ENCODE measurements at regions not wholly inside any gene's neighbourhood (a gene's known extent, or its start where the extent isn't known, plus 50 kb on each side); places are given as distances from the start of the nearest gene placed in this dataset.
A peak's percentile ranks its signal among the peaks of the same experiment; 100 is the strongest.
"Not testable (repeated sequence)": the region's sequence is repeated elsewhere in the genome, so short reads cannot be mapped to it uniquely, and the experiment has no call there.

DNA sequence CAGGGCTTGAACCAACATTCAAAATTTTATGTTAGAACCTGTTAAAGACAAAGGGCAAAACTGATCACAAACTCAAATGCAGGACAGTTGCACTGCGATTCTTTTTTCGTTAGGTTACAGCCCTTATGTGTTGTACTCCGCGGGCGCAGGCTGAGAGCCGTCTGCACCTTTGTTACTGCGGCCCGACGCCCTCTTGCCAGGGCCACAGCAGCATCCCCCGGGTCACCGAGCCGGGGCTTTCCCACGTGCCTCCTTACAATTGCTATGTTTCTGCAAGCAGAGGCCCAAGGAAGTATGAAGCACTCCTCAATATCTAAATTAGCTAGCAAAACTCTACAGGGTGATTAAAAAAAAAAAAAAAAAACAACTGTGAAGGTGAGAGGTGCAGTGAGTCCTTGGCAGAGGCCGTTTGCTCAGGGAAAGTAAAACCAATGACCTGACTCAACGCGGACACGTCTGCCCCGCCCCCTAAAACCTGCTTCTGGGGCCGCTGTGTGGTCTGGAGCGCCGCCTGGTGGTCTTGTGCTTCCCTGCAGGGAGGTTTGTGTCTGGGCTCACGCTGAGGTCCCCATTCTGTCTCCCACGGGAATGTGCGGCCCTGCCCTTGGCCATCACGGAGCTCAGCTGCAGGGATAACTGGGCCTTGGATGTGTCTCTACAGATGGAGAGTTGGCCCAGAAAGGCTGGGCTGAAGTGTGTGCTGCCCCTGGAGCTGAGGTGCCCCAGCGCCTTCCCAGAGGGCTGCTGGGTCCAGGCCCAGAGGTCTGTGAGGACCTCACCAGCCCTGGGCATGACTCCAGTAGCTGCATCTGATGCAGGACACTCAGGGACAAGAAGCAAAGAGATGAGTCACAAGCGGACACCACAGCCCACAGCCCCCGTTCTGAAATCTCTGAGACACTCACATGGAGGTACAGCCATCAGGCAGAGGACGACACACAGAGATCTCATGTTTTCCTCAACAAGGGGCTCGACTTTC, 418.5 kb downstream of the TMEM121 start:
- DNase-seq, result peak; percentile 93

DNA sequence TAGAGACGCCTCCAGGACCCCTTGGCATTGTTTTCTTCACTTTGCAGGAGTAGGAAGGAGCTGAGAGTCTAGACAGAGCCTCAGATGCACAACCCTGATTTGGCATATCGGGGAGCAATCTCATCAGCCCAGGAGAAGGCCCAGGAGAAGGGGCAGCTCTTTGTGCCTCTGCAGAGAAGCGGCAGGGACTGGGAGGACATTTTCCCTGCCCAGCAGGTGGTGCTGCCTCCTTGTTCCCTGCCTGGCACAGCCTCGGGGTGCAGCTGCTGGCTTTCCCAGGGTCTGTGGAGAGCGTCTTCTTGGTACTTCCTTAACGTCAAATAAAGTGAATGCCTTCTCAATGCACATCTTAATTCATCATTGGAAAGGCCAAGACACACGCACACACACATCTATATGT, 419.5 kb downstream of the TMEM121 start:
- peak; percentile 44 for DNase-seq

DNA sequence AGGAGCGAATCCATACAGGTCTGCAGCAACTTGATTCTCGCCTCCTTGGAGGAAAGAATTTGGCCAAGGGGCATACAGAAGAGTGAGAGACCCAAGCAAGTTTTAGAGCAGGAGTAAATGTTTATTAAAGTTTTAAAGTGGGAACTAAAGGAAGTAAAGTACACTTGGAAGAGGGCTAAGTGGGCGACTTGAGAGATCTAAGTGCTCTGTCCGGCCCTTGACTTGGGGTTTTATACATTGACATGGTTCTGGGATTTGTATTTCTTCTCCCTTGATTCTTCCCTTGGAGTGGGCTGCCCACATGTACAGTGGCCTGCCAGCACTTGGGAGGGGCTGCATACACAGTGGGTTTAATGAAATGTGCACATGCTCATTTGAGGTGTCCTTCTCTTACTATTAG, 421.2 kb downstream of the TMEM121 start:
- DNase-seq, result no peak

DNA sequence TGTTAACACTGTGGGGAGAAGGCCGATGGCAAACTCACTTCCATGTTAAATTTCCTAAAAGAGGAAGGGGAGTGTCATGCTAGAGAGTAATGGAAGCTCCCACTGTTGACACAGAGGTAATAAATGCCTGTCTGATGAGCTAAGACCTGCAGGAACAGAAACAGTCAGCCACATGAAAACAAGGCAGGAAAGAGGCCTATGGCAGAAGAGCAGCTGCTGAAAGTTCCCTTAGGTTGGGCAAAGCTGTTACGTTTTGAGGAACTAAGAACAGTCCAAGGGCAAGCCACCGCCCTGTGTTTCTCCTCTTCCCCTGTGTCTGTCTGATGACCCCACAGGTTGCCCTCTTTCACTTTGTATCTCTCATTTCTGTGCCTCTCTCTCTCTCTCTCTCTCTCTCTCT, 422.6 kb downstream of the TMEM121 start:
- peak; percentile 18 for DNase-seq

DNA sequence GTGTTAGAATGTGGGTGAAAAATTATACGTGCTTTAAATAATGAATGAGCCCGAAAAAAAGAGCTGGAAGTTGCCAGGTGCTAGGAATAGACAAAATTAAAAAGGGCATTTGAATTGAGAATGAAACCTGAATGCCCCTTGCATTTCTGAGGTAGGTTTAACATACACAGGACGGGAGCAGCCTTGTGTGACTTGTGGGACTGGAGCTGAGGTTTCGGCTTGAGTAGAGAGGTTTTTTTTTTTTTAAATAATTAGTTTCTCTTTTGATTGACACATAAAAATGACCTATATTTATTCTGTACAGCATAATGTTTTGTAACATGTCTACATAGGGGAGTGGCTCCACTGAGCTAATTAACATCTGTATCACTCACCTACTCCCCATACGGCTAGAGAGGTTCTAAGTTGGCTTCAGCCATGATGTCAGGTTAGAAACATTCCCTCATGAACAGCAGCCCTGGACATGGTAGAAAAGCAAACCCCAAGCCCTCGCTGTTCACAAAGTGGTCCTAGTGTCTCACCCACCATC, 424.0 kb downstream of the TMEM121 start:
- DNase-seq, result not testable (repeated sequence)

DNA sequence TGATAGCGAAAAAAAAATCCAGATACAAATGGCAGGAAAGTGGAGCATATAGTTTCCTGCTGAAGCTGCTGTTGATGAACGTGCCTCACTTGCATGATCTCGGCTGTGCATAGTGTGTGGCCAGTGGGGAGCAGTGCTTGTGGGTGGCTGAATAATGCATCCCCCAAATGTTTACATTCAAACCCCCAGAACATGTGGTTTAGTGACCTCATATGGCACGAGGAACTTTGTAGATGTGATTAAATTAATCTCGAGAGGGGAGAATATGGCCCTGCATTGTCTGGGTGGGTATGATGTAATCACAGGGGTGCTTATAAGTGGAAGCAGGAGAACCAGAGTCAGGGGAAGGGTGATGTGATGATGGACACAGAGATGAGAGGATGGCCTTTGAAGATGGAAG, 425.0 kb downstream of the TMEM121 start:
- no peak for DNase-seq

DNA sequence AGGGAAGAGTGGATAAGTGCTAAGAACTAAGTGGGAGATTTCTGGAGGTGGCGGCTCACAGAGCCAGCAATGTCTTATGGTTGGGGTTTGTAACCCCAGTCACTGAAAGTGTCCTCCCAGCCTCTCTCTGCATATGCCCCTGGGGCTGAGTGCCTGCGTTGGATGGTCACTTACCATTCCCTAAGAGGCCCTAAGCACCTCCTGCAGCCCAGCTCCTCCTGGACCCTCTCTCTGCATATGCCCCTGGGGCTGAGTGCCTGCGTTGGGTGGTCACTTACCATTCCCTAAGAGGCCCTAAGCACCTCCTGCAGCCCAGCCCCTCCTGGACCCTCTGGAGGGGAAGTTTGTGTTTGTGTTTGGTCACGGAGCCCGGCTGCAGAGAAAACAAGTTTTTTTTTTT, 425.8 kb downstream of the TMEM121 start:
- DNase-seq, result no peak

DNA sequence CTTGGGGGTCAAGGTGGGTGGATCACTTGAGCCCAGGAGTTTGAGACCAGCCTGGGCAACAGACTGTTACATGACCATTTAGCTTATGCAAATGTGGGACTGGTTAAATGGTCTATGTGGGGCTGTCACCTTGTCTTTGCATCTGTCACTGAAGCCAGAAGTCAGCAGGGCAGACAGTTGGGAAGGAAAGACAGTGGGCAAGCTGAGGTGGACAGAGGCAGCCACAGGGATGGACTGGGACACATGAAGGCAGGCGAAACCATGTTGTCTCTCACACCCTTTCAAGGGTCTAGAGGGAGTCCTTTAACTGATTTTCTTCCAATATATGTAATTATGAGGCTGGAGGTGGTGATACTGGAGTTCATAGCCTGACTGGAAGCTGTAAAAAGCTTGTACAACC, 426.4 kb downstream of the TMEM121 start:
- no peak for DNase-seq

DNA sequence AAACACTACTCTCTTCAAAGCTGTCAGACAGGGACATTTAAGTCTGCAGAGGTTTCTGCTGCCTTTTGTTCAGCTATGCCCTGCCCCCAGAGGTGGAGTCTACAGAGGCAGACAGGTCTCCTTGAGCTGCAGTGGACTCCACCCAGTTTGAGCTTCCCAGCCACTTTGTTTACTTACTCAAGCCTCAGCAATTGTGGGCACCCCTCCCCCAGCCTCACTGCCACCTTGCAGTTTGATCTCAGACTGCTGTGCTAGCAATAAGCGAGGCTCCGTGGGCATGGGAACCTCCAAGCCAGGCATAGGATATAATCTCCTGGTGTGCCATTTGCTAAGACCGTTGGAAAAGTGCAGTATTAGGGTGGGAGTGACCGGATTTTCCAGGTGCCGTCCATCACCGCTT, 435.2 kb downstream of the TMEM121 start:
- DNase-seq, result not testable (repeated sequence)

DNA sequence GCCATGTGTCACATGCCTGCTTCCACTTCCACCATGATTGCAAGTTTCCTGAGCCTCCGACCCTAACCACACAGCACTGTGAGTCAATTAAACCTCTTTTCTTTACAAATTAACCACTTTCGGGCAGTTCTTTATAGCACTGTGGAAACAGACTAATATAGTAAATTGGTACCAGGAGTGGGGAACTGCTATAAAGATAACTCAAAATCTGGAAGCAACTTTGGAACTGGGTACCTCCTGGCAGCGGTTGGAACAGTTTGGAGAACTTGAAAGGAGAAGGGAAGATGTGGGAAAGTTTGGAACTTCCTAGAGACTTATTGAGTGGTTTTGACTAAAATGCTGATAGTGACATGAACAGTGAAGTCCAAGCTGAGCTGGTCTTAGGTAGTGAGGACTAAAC, 436.1 kb downstream of the TMEM121 start:
- no peak for DNase-seq

DNA sequence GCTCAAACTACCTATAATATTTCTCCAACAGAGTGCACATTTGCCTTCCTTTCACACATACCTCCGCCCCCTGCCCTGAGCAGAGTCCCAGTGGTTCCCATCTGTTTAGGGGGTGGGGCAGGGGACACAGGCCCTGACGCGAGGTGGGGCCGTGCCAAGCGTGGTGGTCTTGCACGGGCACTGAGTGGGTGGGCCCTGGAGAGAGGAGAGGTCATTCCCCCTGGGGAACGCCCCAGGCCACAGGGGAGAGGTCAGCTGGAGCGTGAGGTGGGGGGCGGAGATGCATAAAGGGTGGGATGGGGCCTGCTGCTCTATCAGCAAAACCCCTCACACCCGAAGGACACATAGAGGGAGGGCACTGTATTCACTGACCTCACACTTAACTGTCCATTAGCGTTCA, 441.9 kb downstream of the TMEM121 start:
- no peak for DNase-seq

DNA sequence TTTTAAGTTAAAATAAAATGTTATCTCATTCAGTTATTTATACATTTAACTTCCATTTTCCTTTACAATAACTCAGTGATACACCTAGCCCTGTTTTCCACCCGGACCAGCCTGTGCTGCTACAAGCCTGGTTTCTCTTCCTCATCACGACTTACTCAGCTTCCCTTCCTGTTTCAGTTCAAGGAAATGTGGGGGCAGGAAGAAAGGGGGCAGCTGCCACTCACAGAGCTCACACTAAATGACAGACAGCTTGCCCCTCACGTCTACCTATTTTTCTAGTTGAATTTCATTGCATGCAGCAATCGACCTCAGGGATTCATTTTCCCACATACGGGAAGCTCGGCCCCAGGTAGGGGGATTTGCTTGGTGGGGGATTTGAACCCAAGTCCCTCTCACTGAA, 442.6 kb downstream of the TMEM121 start:
- not testable (repeated sequence) for DNase-seq

DNA sequence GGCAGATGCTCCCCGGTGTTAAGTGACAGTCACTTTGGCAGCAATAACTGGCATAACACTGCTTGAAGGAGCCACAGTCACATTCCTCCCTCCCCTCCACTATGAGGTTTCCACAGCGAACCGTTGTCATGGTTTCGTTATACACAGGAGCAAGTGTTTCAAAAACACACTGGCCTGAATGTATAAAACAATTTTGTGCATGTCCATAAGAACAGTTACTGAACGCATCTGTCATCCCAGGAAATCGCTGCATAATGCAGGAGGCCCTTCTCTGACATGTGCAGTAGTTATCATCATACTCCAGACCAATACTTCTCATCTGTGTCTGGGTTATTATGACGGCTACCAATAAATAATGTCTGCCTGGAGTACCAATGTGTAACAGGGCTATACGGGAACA, 444.4 kb downstream of the TMEM121 start:
- DNase-seq, result not testable (repeated sequence)

DNA sequence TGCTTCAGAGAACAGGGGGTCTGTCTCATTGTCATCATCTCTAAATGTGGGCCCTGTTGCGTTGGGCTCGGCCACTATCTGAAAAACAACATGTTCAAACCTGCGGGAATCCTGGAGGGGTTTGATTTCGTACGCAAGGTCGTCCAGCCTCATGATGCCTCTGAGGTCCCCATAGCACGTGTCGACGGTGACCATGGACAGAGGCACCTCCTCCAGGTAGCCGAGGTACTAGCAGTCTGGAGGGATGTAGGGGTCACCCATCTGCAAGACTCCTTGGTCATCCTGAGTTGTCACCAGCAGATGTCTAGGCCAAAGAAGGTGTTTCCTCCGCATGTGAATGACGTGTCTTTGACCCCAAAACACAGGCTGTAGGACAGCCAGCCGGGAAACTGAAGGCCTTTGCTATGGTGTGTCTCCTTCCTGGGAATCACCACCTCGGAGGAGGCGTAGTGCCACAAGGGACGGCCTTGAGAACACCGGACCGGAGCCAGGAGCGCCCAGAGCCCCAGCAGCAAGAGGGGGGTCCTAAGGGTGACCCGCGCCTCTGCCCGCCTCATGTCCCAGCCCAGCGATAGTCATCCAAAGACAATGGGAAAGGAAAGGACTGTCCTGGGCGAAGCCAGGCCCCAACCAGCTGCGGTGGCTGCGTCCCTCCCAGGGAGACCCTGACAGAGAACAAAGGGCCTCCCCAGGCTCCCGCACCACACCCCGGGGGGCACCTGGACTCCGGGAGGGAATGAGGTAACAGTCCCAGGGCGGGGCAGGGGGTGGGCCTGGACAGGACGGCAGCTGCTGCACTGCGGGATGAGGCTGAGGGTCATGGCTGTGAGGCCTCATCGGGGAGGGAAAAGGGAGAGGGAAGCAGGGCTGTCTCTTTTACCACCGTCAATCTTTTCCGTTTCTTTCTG, 445.5 kb downstream of the TMEM121 start:
- no peak for DNase-seq

DNA sequence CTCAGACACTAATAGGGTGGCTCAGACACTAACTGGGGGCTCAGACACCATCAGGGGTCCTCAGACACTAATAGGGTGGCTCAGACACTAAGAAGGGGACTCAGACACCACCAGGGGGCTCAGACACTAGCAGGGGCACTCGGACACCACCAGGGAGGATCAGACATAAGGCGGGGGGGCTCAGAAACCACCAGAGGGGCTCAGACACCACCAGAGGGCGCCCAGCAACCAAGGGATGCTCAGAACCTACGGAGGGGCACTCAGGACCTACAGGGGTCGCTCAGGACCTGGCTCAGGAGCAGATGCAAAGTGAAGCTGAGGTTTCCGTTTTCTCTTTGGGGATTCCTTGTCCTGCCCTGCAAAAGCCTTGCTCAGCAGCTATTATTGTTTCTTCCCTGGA, 448.5 kb downstream of the TMEM121 start:
- peak; percentile 83 for DNase-seq

DNA sequence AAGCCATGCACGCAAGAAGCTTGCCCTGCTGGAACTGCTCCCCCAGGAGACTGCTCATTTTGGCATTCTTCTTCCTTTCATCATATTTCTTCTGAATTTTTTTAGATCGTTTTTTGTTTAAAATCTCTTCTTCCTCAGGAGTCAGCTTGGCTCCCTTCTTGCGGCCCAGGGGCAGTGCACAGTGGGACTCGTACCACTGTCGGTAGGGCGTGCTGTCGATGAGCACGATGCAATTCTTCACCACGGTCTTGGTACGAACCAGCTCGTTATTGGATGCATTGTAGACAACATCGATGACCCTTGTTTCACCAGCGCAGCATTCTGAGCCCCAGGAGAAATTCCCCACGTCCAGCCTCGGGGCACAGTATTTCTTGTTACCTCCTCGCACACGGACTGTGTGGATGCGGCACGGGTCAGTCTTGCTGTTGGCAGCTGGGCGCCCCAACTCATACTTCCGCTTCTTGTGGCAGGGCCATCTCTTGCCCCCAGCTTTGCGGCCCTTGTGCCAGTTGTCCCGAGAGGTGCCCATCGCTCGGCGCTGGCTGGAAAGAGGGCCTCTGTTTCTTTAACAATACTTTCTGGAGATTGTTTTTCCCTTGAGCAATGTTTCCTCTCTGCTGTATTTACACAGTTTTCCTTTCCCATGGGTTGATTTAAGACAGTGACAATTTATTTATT, 452.4 kb downstream of the TMEM121 start:
- DNase-seq, result no peak

DNA sequence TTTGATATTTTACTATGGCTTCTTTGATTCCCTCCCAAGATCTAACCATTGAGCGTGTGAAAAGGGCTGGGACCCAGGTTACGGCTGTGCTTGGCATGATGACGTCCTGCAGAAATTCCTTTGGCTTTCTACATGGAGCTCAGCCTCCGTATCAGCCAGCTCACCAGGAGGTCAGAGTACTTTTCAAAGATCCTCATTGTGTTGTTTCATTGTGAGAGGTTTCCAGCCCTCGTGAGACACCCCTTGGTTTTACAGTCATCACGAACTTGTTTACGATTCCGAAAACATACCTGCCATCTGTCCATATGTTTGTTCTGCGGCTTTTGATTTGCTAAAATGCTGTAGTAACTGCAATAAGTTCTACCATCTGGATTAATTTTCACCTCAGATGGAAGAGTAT, 453.1 kb downstream of the TMEM121 start:
- no peak for DNase-seq

DNA sequence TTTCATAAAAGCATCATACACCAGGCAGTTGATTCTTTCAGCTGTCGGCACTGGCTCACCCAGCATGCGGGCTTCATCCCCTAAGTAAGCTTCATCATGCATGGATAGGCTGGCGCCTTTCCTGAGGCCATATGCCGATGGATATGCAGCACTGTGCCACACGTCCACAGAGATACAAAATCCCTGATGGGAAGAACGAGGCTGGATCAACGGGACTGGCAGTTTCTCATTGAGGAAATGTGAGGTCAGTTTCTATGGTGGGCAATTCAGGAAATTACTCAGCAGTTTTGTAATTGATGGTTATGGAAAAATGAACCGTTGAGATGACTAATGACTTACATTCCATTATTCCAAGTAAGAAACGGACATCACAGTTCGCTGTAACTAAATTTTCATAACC, 453.8 kb downstream of the TMEM121 start:
- DNase-seq, result no peak

DNA sequence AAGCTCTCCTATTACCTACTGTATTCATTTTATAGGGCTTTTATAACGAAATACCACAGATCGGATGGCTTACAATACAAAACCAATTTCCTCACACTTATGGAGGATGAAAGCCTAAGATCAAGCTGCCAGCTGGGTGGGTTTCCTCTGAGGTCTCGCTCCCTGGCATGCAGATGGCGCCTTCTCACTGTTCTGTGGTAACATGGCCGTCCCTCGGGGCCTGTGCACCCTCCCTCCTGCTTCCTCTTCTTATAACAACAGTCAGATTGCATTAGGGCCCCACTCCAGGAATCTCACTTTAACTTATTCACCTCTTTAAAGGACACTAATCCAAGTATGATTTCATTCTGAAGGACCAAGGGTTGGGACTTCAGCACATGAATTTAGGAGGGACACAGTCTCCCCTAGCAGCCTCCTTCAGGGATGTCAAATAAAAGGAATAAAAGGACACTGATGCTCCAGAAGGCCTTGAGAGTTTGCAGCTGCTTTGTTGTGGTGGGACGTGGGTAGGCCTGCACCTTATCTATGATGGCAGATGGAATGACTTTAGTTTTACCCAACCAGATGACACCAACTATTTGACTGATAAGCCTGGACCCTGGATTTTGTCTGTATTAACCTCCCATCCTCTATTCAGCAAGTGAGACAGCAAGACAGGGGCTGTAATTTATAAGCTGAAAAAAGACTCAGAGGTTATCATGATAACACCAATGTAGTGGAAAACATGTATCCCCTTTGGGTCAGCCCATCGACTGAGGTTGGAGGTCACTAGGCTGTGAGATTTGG, 455.3 kb downstream of the TMEM121 start:
- peak; percentile 52 for DNase-seq

DNA sequence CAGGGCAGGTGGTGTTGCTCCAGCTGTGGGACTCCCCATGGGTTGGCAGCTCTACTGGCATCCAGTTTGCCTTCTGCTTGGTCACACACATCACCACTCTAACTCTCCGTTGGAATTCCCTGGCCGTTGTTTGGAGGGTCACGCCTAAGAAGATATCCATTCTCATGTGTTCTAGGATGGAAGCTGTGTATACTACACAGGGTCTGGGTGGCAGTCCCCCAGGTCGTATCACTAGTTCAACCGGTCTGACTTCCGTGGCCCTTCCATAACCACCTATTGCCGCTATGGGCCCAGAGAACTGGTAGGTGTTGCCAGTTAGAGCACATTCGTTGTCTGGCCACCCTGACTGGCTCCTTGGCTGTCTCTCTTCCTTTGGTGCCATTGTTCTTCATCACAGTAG, 456.3 kb downstream of the TMEM121 start:
- no peak for DNase-seq

DNA sequence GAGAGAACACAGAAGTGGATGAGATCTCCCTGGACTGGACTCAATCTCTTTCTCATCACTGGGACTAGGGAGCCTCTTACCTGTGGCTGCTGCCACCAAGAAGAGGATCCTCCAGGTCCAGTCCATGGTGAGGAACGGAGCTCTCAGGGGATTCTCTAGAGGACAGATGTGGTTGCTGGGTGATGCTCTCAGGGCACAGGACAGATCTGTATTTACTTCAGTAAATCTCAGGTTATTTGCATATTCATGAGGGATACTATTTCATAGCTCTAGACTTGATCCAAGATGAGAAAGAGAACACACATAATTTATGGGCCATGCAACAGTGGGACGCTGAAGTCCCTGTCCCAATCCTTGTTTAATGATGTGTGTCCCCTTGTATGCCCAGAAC, 460.5 kb downstream of the TMEM121 start:
- DNase-seq, result no peak

DNA sequence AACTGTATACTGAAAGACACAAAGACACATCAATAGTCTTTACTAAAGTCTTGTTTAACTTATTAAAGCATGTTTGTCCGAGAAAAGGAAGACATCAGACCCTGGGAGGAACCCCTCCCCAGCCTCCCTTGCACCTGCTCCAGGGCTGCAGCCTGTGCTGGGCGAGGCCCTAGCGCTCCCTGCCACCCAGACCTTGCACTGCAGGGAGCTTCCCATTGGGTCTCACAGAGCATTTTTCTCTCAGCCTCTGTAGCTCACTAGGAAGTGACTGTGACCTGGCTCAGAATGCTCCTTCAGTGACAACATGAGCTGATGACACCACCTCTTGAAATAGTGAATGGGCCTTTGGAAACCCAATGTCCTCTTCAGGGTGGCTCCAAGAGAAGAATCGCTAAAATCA, 461.2 kb downstream of the TMEM121 start:
- no peak for DNase-seq

All from stimulated activated CD8-positive, alpha-beta memory T cell treated with anti-CD3 and anti-CD28 coated beads, Interleukin-4, amount 100 ng/mL, for 48 hours (primary cell).